IMR-90 (cell line): ENCODE measurements at regions not wholly inside any gene's neighbourhood (a gene's known extent, or its start where the extent isn't known, plus 50 kb on each side); places are given as distances from the start of the nearest gene placed in this dataset.

ENCODE experiments used
- ATAC-seq: fragments of 200-7000 bp; cut with Tn5 transposase; 2 replicates; pipeline ENCODE4 v1.9.1; 2020; ENCODE audit warnings: low read depth, mild to moderate bottlenecking, moderate library complexity
- BruUV-seq: library from RNA; stranded (reverse); fragments of 400-500 nt; replicated peaks from 2 replicates; lab custom pipeline; 2021; lab: Mats Ljungman, UMichigan
- CTCF ChIA-PET: fragments of 300-600 bp; formaldehyde crosslinking; extraction: SDS; loops from one replicate; lab custom pipeline; 2021; ENCODE audit warnings: antibody characterized with exemption; lab: Yijun Ruan, JAX
- POLR2A ChIA-PET: fragments of 300-600 bp; sonication (Branson Sonifier 250); formaldehyde crosslinking; loops from one replicate; lab custom pipeline; 2022; ENCODE audit warnings: antibody characterized with exemption; ENCODE audit not compliant: unreplicated experiment; lab: Charles Lee
- DNase-seq: peaks from one replicate; pipeline ENCODE4 v3.0.0; 2013
- H2AFZ ChIP-seq: replicated peaks from 2 replicates; pipeline ENCODE3; 2013; ENCODE audit warnings: low read length, mild to moderate bottlenecking; ENCODE audit not compliant: poor library complexity
- H2AK5ac ChIP-seq: 2 replicates; pipeline ENCODE4 v1.6.1; 2013; ENCODE audit warnings: low read depth, low read length, inconsistent platforms
- H2AK9ac ChIP-seq: replicated peaks from 2 replicates; pipeline ENCODE3; 2013; ENCODE audit warnings: mild to moderate bottlenecking, low read depth, low read length, moderate library complexity; ENCODE audit not compliant: poor library complexity
- H2BK120ac ChIP-seq: 2 replicates; pipeline ENCODE4 v1.6.1; 2013; ENCODE audit warnings: low read depth, low read length, inconsistent platforms
- H2BK15ac ChIP-seq: 3 replicates; pipeline ENCODE4 v1.6.1; 2013; ENCODE audit warnings: low read depth, low read length, inconsistent platforms
- H2BK20ac ChIP-seq: 2 replicates; pipeline ENCODE4 v1.6.1; 2013; ENCODE audit warnings: low read depth, mild to moderate bottlenecking, inconsistent platforms, low read length, moderate library complexity
- H2BK5ac ChIP-seq: 2 replicates; pipeline ENCODE4 v1.6.1; 2013; ENCODE audit warnings: mild to moderate bottlenecking, low read depth, low read length, inconsistent platforms; ENCODE audit not compliant: poor library complexity, severe bottlenecking
- H3K14ac ChIP-seq: replicated peaks from 2 replicates; pipeline ENCODE4 v1.6.1; 2013; ENCODE audit warnings: low read depth, low read length, inconsistent platforms
- H3K18ac ChIP-seq: 2 replicates; pipeline ENCODE4 v1.6.1; 2013; ENCODE audit warnings: low read depth, low read length, control low read depth
- H3K23ac ChIP-seq: 2 replicates; pipeline ENCODE4 v1.6.1; 2013; ENCODE audit warnings: low read depth, low read length, inconsistent platforms
- H3K27ac ChIP-seq: 2 replicates; pipeline ENCODE4 v1.5.1; 2013; ENCODE audit warnings: mild to moderate bottlenecking, control low read depth, low read length; ENCODE audit not compliant: insufficient read depth
- H3K27me3 ChIP-seq: 2 replicates; pipeline ENCODE4 v1.6.1; 2013; ENCODE audit warnings: low read length; ENCODE audit not compliant: control insufficient read depth, insufficient read depth
- H3K36me3 ChIP-seq: 2 replicates; pipeline ENCODE4 v1.6.1; 2013; ENCODE audit warnings: low read length, mixed read lengths; ENCODE audit not compliant: control insufficient read depth, insufficient read depth
- H3K4ac ChIP-seq: 2 replicates; pipeline ENCODE4 v1.6.1; 2013; ENCODE audit warnings: low read depth, low read length, inconsistent platforms
- H3K4me1 ChIP-seq: 2 replicates; pipeline ENCODE4 v1.6.1; 2013; ENCODE audit warnings: low read length, mixed read lengths; ENCODE audit not compliant: control insufficient read depth, insufficient read depth
- H3K4me2 ChIP-seq: 2 replicates; pipeline ENCODE4 v1.6.1; 2013; ENCODE audit warnings: low read depth, mild to moderate bottlenecking, control low read depth, low read length, moderate library complexity
- H3K4me3 ChIP-seq: 2 replicates; pipeline ENCODE4 v1.5.1; 2013; ENCODE audit warnings: low read depth, mild to moderate bottlenecking, control low read depth, low read length, moderate library complexity; ENCODE audit not compliant: insufficient read depth
- H3K56ac ChIP-seq: 2 replicates; pipeline ENCODE4 v1.6.1; 2013; ENCODE audit warnings: low read length, inconsistent platforms; ENCODE audit not compliant: insufficient read depth; ENCODE audit errors: extremely low read depth
- H3K79me1 ChIP-seq, 2 experiments: 2 replicates each; pipeline ENCODE4 v1.6.1; 2013; ENCODE audit warnings: low read length in 2 of 2, inconsistent platforms in 1 of 2, low read depth in 1 of 2
- H3K9ac ChIP-seq: 2 replicates; pipeline ENCODE4 v1.6.1; 2013; ENCODE audit warnings: low read depth, low read length, control low read depth
- H3K9me1 ChIP-seq: 2 replicates; pipeline ENCODE4 v1.6.1; 2013; ENCODE audit warnings: low read length, inconsistent platforms; ENCODE audit not compliant: insufficient read depth
- H3K9me3 ChIP-seq: 2 replicates; pipeline ENCODE4 v1.6.1; 2013; ENCODE audit warnings: low read length; ENCODE audit not compliant: control insufficient read depth, insufficient read depth
- H4K20me1 ChIP-seq: 2 replicates; pipeline ENCODE4 v1.6.1; 2013; ENCODE audit warnings: low read length, inconsistent platforms; ENCODE audit not compliant: insufficient read depth
- H4K5ac ChIP-seq: 2 replicates; pipeline ENCODE4 v1.6.1; 2013; ENCODE audit warnings: mild to moderate bottlenecking, low read depth, low read length, control low read depth
- H4K8ac ChIP-seq, 2 experiments: 2 replicates each; pipeline ENCODE4 v1.6.1; 2013; ENCODE audit warnings: low read depth in 2 of 2, low read length in 2 of 2, control low read depth in 1 of 2, inconsistent platforms in 1 of 2
- H4K91ac ChIP-seq: 2 replicates; pipeline ENCODE4 v1.6.1; 2013; ENCODE audit warnings: low read depth, low read length, inconsistent platforms; ENCODE audit not compliant: insufficient read depth
- BHLHE40 ChIP-seq: fragments of 150-350 bp; IDR thresholded peaks from 2 replicates; pipeline ENCODE4 v1.6.1; 2016; ENCODE audit warnings: mild to moderate bottlenecking, low read depth, low read length
- CHD1 ChIP-seq: IDR thresholded peaks from 2 replicates; pipeline ENCODE4 v1.6.1; 2012; ENCODE audit warnings: low read depth, low read length, improper control_type of control experiment
- CTCF ChIP-seq: conservative IDR thresholded peaks from 2 replicates; pipeline ENCODE4 v1.5.1; 2012; ENCODE audit warnings: mild to moderate bottlenecking, low read depth, low read length, improper control_type of control experiment
- ELK1 ChIP-seq: fragments of 150-350 bp; IDR thresholded peaks from 2 replicates; pipeline ENCODE4 v1.6.1; 2016; ENCODE audit warnings: low read depth, mild to moderate bottlenecking, low read length, moderate library complexity, borderline replicate concordance
- FOS ChIP-seq: fragments of 150-350 bp; IDR thresholded peaks from 2 replicates; pipeline ENCODE4 v1.6.1; 2016; ENCODE audit warnings: low read depth, low read length
- MAZ ChIP-seq: IDR thresholded peaks from 2 replicates; pipeline ENCODE4 v1.6.1; 2012; ENCODE audit warnings: low read depth, mild to moderate bottlenecking, low read length, improper control_type of control experiment, moderate library complexity, borderline replicate concordance
- NFE2L2 ChIP-seq: fragments of 150-350 bp; IDR thresholded peaks from 2 replicates; pipeline ENCODE4 v1.6.1; 2016; ENCODE audit warnings: low read depth, mild to moderate bottlenecking, low read length
- POLR2A ChIP-seq: IDR thresholded peaks from 2 replicates; pipeline ENCODE4 v1.6.1; 2012; ENCODE audit warnings: mild to moderate bottlenecking, low read depth, low read length
- RAD21 ChIP-seq: IDR thresholded peaks from 2 replicates; pipeline ENCODE4 v1.6.1; 2012; ENCODE audit warnings: low read length, improper control_type of control experiment
- RFX5 ChIP-seq: IDR thresholded peaks from 2 replicates; pipeline ENCODE4 v1.8.0; 2012; ENCODE audit warnings: low read depth, mild to moderate bottlenecking, low read length, moderate library complexity
- SMC3 ChIP-seq: fragments of 150-350 bp; IDR thresholded peaks from 2 replicates; pipeline ENCODE4 v1.6.1; 2016; ENCODE audit warnings: low read depth, mild to moderate bottlenecking, antibody characterized with exemption, low read length, moderate library complexity
- USF2 ChIP-seq: fragments of 150-350 bp; IDR thresholded peaks from 2 replicates; pipeline ENCODE4 v1.6.1; 2017; ENCODE audit warnings: mild to moderate bottlenecking, antibody characterized with exemption, low read length, low read depth
- WGBS, 2 experiments: methylation state at CpG; one replicate each; pipeline versions ENCODE4 v1.1.5 to v1.1.7; 2013; ENCODE audit warnings: missing lambda C conversion rate in 2 of 2; ENCODE audit not compliant: insufficient read length in 1 of 2; ENCODE audit errors: extremely low coverage in 2 of 2; 5-methylcytosine and 5-hydroxymethylcytosine counted together
- dilution Hi-C: fragments of 300-500 bp; cut with HindIII; formaldehyde crosslinking; loops from one replicate; pipeline ENCODE4 v1.14.3; 2018; ENCODE audit warnings: low sequenced_read_pairs; ENCODE audit not compliant: unreplicated experiment
- in situ Hi-C: fragments of 300-500 bp; cut with MboI; formaldehyde crosslinking; loops from 3 replicates; pipeline ENCODE4 v1.14.3; 2019; ENCODE audit warnings: low sequenced_read_pairs, inconsistent platforms, mixed read lengths
- intact Hi-C: fragments of 100-400 bp; cut with micrococcal nuclease; formaldehyde crosslinking; loops from 2 replicates; pipeline ENCODE4 v1.10.0; 2022

- no peak overlapping the region for H2AK5ac ChIP-seq
- no peak overlapping the region for H3K18ac ChIP-seq
- no peak overlapping the region for H2BK20ac ChIP-seq
- H4K91ac ChIP-seq = no peak overlapping the region
- no peak overlapping the region for H3K4me3 ChIP-seq
- no peak overlapping the region for H3K9ac ChIP-seq
- no peak overlapping the region for H2AK9ac ChIP-seq
- no peak overlapping the region for H3K27ac ChIP-seq
- H3K79me1 ChIP-seq = no peaks in the 10 kb centered on the region
- dilution Hi-C loops = no loop called here
- intact Hi-C loops = no loop called here
- H3K27me3 ChIP-seq = no peaks in the 10 kb centered on the region
- ATAC-seq (no peak), DNase-seq (no peak)
- TF ChIP-seq FOS (no peak), RFX5 (no peak), MAZ (no peak), BHLHE40 (no peak), RAD21 (no peak), SMC3 (no peak), CHD1 (no peak), POLR2A (no peak), ELK1 (no peak), CTCF (no peak), NFE2L2 (no peak), USF2 (no peak)
- no peaks in the 10 kb centered on the region for H3K36me3 ChIP-seq
- no CpG with 5 or more reads among the region's 3 CpGs for WGBS, 2 experiments
- H2BK15ac ChIP-seq = no peak overlapping the region
- no peak overlapping the region for H2BK120ac ChIP-seq
- H3K23ac ChIP-seq = no peak overlapping the region
- H2AFZ ChIP-seq = no peak overlapping the region
- H3K14ac ChIP-seq = no peak overlapping the region
- H3K4me2 ChIP-seq = no peak overlapping the region
- H2BK5ac ChIP-seq = no peak overlapping the region
- H3K9me3 ChIP-seq = no peaks in the 10 kb centered on the region
- no peak overlapping the region for H3K4ac ChIP-seq
- CTCF ChIA-PET = no interaction called here
- POLR2A ChIA-PET = no interaction called here
- H4K20me1 ChIP-seq = no peaks in the 10 kb centered on the region
- BruUV-seq = no TSS peak
- H3K9me1 ChIP-seq = no peaks in the 10 kb centered on the region
- no peak overlapping the region for H4K8ac ChIP-seq
- H3K4me1 ChIP-seq = no peaks in the 10 kb centered on the region
- H4K5ac ChIP-seq = no peak overlapping the region
- H3K56ac ChIP-seq = no peak overlapping the region
- in situ Hi-C loops = no loop called here
Observed at GRCh38 chr2:59909147-59909546, 644.3 kb downstream of the BCL11A start.
